ENCODE measurements at regions not wholly inside any gene's neighbourhood (a gene's known extent, or its start where the extent isn't known, plus 50 kb on each side); places are given as distances from the start of the nearest gene placed in this dataset.

- DNase-seq (ENCODE audit: low spot score), result no peak
Measured at GRCh38 chr19:32173836-32174235, 171.6 kb upstream of the ZNF507 start.

DNA sequence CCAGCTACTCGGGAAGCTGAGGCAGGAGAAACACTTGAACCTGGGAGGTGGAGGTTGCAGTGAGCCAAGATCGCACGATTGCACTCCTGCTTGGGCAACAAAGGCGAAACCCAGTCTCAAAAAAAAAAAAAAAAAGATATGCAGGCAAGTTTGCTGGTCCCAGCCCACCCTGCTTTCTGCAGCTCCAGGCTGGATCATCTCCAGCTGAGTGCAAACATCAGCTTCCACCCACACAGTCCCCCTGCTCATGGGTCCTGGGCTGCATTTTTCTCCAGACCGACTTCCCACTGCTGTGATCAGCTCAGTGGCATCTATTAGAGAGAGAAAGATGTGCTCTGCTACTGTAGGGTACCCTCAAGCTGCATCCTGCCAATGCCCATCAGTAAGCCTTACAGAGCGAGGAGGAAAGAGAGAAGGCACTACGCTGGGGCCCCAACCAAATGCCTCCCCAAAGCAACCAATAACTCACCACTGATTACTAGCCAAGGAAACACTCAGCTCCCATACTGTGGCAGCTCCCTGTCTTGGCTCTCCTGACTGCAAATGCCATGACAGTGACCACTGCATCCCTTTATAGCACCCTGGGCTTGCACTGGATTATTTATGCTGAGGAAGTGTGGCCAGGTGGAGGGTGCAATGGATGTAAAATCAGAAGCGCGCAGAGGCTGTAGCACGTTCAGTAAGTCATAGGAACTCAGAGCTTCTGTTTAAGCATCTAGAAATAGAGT, 170.9 kb upstream of the ZNF507 start:
- no peak for DNase-seq (ENCODE audit: low spot score)

- no peak for DNase-seq (ENCODE audit: low spot score)
Measured at GRCh38 chr19:32176591-32176990, 168.8 kb upstream of the ZNF507 start.

GRCh38 chr19:32177686-32178085, 167.7 kb upstream of the ZNF507 start:
- no peak for DNase-seq (ENCODE audit: low spot score)

GRCh38 chr19:32178401-32178800, 167.0 kb upstream of the ZNF507 start:
- DNase-seq (ENCODE audit: low spot score), result no peak

DNA sequence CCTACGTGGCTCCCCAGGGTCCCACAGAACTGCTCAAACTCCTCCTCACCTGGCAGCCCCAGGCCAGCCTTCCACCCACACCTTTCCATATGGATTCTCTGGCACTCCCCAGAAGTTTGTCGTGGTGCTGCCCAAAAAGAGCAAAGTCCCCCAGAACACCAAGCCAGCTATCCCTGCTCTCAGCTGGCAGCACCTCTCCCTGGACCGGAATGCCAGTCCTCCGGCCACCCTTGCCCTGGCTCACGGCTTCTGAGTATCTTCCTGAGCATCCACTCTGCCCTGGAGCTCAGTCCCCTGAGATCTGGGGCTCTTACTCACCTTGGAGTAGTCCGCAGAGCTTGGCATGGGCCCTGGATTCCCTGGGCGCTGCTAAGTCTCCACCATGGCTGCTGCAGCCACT, 166.5 kb upstream of the ZNF507 start:
- DNase-seq (ENCODE audit: low spot score), result no peak

DNA sequence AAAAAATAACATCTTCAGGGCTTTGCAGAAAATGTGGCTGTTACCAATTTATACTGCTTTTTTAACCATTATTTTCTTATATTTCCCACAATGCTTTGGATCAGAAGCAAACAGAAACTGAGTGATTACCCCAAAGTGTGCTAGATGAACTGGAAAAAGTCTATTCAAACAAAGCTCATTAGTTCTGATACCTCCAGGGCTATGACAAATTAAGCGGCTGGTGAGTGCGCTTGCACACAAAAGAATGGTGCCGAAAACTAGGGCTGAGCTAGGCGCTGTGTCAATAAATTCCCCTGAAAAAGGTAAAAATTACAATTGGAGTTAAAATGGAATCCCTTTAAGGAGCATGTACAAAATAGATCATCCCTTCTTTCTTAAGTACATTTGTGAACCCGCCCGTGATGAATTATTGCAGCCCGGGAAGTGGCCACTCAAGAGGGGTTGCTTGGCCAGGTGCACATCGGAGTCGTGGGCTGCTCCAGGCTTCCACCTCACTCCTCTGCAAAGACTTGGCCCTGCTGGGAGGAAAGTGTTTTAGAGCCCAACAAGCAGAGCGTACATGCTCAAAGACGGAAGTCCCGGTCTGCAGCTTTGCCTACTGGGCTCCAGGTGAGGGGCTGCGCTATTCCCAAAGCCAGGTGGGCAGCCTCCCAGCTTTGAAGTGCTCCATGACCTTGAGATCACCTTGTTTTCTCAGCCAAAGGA, 164.0 kb upstream of the ZNF507 start:
- DNase-seq (ENCODE audit: low spot score), result no peak

GRCh38 chr19:32186542-32187330, 158.7 kb upstream of the ZNF507 start:
- DNase-seq (ENCODE audit: low spot score), result no peak

DNA sequence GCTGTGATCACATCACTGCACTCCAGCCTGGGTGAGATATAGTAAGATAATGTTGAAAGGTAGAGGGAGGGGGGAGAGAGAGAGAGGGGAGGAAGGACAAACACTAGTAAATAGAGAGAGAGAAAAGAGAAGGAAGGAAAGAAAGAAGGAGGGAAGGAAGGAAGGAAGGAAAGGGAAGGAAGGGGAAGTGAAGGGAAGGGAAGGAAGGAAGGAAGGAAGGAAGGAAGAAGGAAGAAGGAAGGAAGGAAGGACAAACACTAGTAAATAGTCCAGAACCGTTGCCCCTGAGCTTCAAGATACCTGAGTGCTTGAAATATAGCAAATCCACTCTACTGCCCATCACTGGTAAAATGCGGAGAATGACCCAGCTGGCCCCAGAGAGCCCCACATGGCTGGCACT, 156.5 kb upstream of the ZNF507 start:
- DNase-seq (ENCODE audit: low spot score), result no peak

GRCh38 chr19:32189956-32190706, 155.3 kb upstream of the ZNF507 start:
- no peak for DNase-seq (ENCODE audit: low spot score)

GRCh38 chr19:32191921-32192320, 153.5 kb upstream of the ZNF507 start:
- DNase-seq (ENCODE audit: low spot score), result no peak

- DNase-seq (ENCODE audit: low spot score), result no peak
Measured at GRCh38 chr19:32195706-32196610, 149.5 kb upstream of the ZNF507 start.

- DNase-seq (ENCODE audit: low spot score), result no peak
Measured at GRCh38 chr19:32196690-32197420, 148.6 kb upstream of the ZNF507 start.

DNA sequence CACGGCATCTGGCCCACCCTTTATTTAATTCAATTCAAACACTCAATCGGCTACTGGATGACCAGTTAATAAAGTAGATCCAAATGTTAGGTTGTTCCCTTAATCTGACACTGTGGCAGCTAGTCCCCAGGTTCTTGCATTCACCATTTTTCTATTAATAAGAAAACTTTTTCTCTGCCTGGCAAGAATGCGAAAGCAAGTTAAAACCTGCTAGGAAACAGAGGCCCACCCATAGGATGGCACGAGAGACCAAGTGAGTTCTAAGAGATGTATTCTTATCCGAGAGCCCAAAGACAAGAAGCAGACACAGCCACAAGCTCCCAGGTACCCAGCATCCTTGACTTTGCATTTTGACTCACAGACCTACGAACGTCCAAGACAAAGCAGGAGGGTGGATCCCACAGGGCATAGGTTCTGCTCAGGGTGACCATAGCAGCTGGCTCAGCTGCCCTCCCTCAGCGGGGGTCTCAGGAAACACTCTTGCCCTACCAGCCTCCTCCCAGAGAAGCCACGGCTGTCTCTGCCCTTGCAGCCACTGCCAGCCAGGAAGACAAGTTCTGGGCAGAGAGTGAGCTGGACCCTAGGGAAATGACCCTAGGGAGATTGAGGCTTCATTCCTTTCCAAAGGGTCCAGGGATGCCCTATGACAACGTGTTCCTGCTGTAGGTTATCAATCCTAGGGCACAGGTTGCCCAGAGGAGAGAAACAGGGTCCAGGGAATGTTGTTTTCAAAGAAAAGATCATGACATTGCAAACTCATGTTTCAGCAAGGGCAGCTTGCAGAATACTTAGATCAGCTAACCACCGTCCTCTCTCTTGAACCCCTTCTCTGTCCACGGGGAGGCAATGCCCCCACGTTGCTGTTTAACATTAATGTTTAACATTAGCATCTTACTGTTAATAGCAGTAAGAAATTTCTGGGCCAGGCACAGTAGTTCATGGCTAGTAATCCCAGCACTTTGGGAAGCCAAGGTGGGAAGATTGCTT, 147.2 kb upstream of the ZNF507 start:
- no peak for DNase-seq (ENCODE audit: low spot score)

DNA sequence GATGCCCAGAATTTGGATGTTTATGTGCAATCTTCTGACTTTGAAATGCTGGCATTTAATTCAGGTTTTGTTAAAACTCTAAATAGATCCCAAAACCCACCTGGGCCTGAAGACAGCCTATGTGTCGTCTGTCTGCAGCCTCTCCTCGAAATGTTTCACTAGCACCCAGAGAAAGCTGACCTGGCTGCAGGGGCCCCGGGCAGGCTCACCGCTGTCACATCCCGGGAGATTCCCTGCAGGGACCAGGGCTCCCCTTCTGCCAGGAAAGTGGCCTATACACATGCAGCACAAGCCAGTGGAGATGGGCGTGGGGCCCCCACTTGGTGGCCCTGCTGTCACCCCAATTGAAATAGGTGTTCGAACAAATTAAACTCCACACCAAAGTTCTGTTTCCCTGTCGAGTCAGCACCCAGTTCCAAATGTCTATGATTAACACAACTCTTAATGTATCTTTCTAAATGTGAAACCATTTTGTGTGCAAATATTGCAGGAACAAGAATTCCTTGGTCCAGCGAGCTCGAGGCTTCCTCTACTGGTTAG, 145.8 kb upstream of the ZNF507 start:
- DNase-seq (ENCODE audit: low spot score), result no peak

DNA sequence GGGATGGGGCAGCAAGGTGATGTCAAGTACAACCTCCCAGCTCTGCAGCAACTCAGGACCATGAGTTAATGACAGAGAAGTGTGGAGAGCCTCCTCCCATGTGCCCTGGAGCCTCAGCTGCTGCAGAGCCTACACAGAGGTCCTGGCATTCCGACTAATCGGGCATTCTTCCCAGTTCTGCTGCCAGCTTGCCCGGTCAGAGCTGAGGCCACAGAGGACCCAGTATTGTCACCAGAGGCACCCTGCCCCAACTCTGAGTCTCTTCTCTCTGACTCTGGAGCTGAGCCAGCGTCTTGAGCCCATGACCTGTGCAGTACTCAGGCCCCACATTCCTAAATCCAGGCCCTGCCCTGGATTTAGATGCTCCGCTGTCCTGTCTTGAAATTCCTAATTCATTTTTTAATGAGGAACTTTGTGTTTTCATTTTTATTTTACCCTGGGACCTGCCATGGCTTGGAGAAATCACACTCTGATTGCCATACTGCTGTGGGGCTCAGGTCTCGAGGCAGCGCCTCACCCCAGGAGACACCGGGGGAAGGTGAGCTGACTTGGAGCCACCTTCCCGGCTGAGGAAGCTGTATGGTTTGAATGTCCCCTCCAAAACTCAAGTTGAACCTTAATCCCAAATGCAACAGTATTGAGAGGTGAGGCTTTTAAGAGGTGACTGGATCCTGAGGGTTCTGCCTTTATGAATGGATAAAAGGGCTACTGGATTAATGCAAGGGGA, 144.9 kb upstream of the ZNF507 start:
- DNase-seq (ENCODE audit: low spot score), result peak; percentile 5

- no peak for DNase-seq (ENCODE audit: low spot score)
Measured at GRCh38 chr19:32201211-32201610, 144.2 kb upstream of the ZNF507 start.

DNA sequence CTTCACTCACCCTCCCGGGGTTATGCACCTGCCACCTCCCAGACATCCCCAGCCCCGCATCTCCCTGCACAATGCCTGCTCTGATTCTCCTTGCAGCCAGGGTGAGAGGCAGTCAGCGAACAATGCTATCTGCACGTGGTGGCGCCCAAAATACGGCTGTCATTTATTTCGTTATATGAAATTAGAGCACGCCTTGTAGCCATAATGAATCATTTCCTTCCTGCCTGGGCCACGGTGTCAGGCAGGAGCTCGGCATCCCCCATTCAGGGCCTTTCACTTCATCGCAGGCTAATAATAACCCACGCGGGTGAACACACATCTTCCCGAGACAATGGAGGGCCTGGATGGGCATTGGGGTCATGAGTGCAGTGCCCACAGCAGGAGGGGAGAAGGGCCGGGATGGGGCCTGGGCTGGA, 143.8 kb upstream of the ZNF507 start:
- no peak for DNase-seq (ENCODE audit: low spot score)
